Gastrocnemius medialis (tissue), 4 donors: ENCODE measurements at regions not wholly inside any gene's neighbourhood (a gene's known extent, or its start where the extent isn't known, plus 50 kb on each side); places are given as distances from the start of the nearest gene placed in this dataset.
"Not testable (repeated sequence)": the region's sequence is repeated elsewhere in the genome, so short reads cannot be mapped to it uniquely, and the experiment has no call there.

Source experiments
- POLR2A ChIP-seq, 2 donors: fragments of 450-650 bp; IDR thresholded peaks; one replicate each; pipeline ENCODE4 v1.6.1; 2017; ENCODE audit warnings: antibody characterized with exemption in 2 of 2, mild to moderate bottlenecking in 2 of 2, moderate library complexity in 2 of 2
- TF ChIP-seq, protein P1 (sequence below), 5 experiments: fragments of 450-650 bp in 3 of 5; fragments of 200-600 bp in 2 of 5; sonication (generic) in 2 of 5; IDR thresholded peaks in 4 of 5; conservative IDR thresholded peaks in 1 of 5; 1 replicate in 4 of 5; 2 replicates in 1 of 5; pipeline ENCODE4 v1.5.1; 2016 to 2019; ENCODE audit warnings: antibody characterized with exemption in 5 of 5, mild to moderate bottlenecking in 3 of 5, moderate library complexity in 3 of 5

DNA sequence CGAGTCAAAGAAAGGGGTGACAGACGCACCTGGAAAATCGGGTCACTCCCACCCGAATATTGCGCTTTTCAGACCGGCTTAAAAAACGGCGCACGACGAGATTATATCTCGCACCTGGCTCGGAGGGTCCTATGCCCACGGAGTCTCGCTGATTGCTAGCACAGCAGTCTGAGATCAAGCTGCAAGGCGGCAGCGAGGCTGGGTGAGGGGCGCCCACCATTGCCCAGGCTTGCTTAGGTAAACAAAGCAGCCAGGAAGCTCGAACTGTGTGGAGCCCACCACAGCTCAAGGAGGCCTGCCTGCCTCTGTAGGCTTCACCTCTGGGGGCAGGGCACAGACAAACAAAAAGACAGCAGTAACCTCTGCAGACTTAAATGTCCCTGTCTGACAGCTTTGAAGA, 832.6 kb upstream of the HS3ST5 start:
- TF ChIP-seq, protein P1, sequence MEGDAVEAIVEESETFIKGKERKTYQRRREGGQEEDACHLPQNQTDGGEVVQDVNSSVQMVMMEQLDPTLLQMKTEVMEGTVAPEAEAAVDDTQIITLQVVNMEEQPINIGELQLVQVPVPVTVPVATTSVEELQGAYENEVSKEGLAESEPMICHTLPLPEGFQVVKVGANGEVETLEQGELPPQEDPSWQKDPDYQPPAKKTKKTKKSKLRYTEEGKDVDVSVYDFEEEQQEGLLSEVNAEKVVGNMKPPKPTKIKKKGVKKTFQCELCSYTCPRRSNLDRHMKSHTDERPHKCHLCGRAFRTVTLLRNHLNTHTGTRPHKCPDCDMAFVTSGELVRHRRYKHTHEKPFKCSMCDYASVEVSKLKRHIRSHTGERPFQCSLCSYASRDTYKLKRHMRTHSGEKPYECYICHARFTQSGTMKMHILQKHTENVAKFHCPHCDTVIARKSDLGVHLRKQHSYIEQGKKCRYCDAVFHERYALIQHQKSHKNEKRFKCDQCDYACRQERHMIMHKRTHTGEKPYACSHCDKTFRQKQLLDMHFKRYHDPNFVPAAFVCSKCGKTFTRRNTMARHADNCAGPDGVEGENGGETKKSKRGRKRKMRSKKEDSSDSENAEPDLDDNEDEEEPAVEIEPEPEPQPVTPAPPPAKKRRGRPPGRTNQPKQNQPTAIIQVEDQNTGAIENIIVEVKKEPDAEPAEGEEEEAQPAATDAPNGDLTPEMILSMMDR (IDR thresholded peaks at IDR 0.05 in 4 of 5, conservative IDR thresholded peaks at IDR 0.05 in 1 of 5) = not testable (repeated sequence)
- TF ChIP-seq POLR2A (IDR thresholded peaks at IDR 0.05) = not testable (repeated sequence)
